HEK293T (cell line): ENCODE measurements at regions not wholly inside any gene's neighbourhood (a gene's known extent, or its start where the extent isn't known, plus 50 kb on each side); places are given as distances from the start of the nearest gene placed in this dataset.

ENCODE experiments used
- BHLHE40 ChIP-seq: fragments of 450-650 bp; IDR thresholded peaks from 2 replicates; pipeline ENCODE4 v1.6.1; 2016; ENCODE audit warnings: mild to moderate bottlenecking, moderate library complexity, borderline replicate concordance
- NFRKB ChIP-seq: fragments of 450-650 bp; IDR thresholded peaks from 2 replicates; pipeline ENCODE4 v1.6.1; 2016; ENCODE audit warnings: mild to moderate bottlenecking, moderate library complexity
- TARDBP ChIP-seq: fragments of 450-650 bp; IDR thresholded peaks from 2 replicates; pipeline ENCODE4 v1.6.1; 2016

DNA sequence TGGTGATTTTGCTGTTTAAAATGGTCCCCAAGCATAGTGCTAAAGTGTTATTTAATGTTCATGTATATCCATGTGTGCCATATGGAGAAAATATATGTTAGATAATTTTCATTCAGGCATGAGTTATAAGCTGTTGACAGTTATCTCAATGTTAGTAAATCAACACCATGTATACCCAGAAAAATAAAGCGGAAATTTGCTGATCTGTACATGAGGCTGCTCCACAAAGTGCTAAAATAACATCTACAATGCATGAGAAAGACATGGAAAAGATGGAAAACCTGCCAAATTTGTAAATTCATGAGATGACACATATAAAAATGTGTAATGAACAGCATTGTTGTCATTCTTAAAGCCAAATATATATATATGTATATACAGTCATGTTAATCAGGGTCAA, 1199.2 kb downstream of the FSCB start:
- TF ChIP-seq NFRKB = no peak
- no peak for TF ChIP-seq TARDBP
- TF ChIP-seq BHLHE40 = no peak
